NCI-H524 (cell line): ENCODE measurements at regions not wholly inside any gene's neighbourhood (a gene's known extent, or its start where the extent isn't known, plus 50 kb on each side); places are given as distances from the start of the nearest gene placed in this dataset.
"Not testable (repeated sequence)": the region's sequence is repeated elsewhere in the genome, so short reads cannot be mapped to it uniquely, and the experiment has no call there.

Experiments
- DNase-seq, 2 experiments: peaks; one replicate each; lab custom pipeline; 2025; lab: John Stamatoyannopoulos, UW

DNA sequence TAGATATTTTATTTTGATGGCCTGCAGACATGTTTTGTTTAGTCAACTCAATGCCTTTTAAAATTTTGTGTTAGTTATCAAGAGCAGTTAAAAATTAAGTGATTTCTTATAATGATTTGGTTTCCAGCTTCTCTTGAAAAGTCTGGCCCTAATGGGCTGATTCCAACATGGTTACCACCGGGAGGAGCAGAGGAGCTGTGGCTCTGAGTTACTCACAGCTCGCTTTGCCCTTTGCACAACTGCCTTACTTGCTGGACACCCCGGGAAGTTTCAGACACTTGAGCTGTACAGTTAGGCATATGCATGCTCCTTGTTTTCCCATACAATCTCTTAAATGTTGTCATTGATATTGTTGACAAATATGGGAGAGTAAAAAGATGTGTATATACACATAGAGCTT lies 173.1 kb upstream of the MMS22L start:
- DNase-seq, result peak in 1 of 2 experiments; percentile 5

DNA sequence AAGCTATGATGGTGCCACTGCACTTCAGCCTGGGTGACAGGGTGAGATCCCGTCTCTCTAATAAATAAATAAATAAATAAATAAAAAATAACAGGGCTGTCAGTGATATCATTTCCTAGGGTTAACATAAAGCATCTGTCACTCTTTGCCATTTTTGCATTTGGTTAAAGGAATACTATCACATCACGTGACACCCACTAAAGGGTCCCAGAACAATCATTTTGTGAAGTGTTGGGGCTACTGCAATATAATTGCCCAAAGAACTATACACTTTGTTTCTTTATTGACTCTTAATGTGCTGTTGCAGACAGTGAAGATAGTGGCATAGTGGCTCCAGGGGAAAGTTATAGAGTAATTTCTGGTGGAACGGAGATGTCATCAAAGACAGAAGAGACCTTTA lies 176.5 kb upstream of the MMS22L start:
- DNase-seq, result no peak

DNA sequence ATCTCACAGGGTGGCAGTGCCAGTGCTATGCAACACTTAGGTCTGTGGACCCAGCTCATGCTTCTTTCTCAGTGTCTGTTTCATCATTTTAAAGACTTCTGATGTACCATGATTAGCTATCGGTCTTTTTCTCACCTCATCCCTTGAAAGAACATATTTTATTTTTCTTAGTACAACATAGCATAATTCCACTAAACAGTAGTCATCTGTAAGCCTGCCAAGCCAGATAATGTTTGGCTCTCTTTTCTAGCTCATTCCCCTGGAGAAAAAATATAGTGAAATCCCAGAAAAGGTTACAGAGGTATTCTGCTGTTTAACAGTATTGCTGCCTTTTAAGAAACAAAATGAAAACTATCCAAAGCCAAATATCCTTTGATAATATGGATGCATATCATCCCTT lies 177.0 kb upstream of the MMS22L start:
- DNase-seq, result no peak

DNA sequence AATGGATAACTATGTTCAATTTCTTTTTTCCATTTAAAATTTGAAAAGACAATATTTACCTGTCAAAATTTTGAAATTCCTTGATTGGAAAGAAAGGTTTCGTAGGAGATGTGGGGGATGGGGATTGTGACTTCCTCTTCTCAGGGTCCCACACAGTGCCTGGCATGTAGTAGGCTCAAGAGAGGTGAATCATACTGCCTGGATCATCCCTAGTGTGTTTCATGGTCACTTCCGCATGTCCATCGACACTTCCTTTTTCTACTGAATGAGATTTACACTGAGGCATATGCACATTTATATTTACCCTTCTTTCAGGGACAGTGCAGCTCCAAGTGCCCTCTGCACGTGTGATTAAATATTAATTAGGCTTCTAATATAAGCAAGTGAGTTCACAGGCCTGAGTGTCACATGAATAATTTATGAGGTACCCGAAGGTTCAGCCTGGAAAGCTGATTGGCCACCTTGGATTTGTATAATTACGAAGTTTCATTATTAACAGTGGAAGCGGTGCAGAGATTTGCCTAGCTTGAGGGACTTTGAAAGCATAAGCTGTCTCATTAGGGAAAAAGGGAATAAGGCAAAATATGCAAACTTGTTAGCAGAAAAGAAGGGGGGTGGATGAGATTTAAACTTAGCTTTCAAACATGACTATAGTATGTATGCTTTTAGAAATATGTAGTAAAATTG lies 177.5 kb upstream of the MMS22L start:
- peak in 1 of 2 experiments; percentile 34 for DNase-seq

DNA sequence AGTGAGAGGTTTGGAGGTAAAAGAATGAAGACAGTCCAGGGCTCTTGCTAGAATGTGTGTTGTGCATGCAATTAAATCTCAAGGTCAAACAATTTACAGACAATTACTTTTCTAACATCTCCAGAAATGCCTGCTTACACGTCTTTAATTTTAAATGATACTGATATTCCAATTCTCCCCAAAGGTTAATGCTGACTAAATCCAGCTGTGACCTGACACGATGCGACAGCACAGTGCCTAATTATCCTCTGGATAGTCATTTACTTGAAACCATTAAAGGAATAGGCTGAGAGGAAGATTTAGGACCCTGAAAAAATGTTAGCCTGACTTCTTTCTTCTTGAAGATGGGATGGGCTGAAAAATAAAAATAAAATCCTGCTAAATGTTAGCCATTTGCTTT lies 178.2 kb upstream of the MMS22L start:
- DNase-seq, result no peak

DNA sequence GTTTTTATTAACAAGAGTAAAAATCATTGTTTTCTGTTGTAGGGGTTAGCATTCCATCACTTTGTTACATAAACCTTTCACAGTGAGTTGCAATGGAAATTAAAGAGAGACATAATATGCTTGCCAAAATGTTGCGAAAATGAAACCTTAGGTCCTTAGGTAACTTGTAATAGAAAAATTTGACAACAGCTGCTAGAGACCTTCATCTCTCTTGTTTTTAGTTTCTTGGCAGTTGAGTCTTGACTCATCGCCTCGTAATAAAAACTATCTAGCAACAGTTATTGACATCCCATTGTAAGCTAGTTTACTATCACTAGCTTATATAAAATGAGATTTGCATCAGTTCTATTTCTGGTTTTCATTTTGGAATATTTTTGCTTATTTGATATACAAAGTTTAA lies 179.0 kb upstream of the MMS22L start:
- no peak for DNase-seq

DNA sequence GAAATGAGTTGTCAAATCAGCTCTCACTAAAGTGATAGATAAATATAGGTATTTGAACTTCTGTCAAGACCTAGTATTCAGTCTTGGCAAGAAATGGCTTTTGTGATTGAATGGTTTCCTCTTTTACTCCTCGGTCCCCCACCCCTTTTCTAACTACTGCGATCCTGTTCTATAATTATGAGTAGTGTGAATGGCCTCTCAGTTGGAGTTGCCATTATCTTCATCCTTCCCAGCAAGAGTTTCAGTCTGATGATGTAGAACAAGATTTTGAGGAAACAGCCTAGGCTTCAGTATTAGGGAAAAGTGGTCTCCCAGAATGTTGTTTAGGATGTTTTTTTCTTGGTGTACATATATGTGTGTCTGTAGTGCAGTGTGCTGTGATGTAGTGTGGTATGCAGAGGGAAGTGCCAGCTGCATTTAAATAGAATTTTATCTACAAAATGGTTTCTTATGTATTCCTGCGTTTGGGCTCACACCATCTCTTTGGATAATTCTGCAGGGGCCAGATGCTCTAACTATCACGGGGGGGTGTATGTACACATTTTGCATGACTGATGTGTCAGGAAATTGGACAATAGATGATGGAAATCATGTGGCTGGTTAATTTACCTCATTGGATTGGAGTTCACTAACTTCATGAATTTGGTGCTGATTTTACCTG lies 180.1 kb upstream of the MMS22L start:
- DNase-seq, result no peak

DNA sequence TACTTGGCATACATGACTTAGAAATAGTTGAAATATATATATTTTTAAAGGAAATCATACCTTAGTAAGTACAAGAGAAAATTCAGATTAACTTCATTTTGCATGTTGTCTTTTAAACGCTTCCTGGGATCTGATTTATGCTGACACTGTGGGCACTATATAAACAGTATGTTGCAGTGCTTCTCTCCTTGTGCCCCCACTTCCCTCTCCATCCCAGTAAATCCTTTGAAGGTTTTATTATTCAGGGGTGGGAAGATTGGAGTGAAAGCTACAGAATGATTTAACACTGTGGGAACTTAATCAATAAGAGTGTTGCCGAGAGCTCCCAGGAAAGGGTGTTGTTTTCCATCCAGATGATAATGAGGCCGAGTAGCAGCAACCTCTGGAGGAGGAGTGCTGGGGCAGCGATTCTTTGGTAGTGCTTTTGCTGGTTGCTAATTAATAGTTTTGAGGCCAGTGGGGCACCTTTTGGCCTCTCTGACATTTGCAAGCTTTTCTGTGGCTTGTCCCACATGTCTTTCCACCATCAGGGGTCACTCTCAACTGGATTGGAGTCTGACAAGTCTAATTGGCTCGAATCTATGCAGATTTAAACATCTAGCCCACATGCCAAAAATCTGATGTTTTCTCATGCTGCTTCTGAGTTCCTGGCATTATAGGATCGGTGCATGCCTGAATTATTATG lies 183.0 kb upstream of the MMS22L start:
- DNase-seq, result no peak

DNA sequence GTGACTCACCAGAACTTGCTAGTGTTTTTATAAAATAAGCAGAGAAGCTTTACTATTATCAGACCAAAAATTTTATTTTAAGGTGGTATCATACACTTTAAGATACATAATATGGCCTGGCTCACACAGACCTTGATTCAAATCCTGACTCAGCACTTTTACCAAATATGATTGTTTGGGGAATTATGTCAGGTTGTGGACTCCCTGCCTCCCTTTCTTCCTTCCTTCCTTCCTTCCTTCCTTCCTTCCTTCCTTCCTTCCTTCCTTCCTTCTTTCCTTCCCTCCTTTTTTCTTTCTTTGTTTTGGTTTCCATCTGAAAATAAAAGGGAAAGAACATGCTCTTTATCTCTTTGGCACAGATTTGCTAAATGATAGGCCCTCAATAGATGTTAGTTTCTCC lies 186.0 kb upstream of the MMS22L start:
- no peak for DNase-seq

DNA sequence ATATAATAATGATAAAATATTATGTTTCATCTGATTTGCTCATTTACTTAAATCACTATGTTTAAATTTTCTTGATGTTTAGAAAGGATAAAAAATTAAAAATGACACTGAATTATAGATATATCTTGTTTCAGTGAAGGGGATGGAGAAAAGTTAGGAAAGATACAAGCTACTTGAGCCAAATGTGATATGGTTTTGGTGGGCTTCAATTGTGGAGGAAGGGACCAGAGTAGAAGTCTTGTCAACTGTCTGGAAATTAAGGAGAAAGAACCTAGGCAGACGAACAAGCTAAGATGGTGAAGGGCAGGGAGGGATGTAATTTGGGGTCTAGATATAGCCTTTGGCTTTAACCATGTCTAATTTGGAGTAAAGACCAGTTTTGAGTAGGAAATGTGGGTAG lies 186.4 kb upstream of the MMS22L start:
- DNase-seq, result no peak

DNA sequence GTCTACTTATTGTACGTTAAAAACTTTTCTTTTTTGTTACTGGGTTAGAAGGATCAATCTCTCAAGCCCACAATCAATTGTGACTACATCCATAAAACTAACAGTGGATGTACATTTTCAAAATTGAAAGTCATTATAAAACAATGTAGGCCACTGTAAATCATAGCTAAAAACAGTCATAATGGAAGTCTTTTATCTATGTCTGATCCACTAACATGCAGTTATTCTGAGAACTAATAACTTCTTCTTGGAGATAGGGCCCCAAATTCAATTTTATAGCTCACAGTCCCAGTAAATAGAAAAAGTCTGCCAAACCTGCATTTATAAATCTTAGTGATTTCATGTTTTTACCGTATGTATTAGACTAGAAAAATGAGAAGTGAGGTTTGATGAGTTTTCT lies 187.3 kb upstream of the MMS22L start:
- no peak for DNase-seq

DNA sequence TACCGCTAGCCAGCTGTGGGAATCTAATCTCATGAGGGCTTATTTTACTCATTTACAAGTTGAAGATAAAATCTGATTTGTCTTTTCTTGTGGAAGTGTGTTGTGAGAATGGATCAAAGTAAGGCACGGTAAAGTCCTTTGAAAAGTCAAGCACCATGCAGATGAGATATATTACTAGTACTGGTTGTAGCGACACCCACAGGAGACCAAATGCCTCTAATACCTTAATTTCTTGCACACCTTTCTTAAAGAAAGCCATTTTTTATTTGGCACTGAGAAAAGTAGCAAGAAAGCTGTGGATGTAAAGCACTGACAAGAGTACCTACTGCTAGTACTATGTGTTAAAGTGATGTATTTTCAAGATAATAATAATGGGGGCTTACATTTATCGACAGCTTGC lies 191.0 kb upstream of the MMS22L start:
- no peak for DNase-seq

DNA sequence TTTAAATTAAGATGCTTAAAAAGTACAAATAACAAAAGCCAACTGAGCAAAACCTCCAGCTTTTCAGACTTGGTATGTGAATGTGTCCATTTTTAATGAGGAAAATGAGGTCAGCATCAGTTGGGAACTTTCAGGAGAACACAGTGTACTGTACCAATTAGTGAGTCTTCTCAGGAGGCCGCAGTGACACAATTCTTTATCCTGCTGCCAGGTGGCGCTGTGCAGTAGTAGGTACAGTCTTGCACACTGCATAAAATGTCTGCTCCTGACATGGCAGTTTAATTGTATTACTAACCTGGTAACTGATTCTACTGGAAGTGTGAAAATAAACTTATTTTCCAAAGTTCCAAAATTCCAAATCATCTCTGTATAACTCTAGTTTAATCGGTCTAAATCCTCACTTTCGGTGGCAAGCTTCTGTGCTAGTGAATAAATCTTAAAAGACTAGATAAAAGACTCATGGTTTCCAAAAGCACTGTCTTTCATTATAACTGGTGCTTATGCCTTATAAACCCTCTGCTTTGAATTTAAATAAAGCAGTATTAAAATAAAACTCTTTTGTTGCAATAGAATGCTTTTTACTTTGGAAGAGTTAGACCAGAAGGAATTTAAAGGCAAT lies 214.8 kb upstream of the MMS22L start:
- DNase-seq, result peak; percentile 56 to 76

DNA sequence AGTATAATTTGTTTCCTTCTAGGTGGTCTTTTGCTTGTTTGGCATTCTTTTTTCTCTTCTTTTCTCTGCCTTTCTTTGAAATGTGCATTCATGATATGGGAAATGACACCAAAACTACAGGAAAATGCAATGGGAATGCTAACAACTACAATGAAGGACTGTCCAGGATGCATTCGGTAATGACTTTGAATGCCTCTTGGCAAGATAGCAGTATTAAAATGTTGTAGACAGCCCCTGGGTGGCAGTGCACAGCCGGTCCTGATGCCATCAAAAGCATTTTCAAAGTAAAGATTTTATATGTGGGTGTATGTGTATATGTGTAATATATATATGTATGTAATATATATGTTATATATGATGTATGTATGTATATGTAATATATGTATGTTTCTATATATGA lies 218.8 kb upstream of the MMS22L start:
- DNase-seq, result peak in 1 of 2 experiments; percentile 25

DNA sequence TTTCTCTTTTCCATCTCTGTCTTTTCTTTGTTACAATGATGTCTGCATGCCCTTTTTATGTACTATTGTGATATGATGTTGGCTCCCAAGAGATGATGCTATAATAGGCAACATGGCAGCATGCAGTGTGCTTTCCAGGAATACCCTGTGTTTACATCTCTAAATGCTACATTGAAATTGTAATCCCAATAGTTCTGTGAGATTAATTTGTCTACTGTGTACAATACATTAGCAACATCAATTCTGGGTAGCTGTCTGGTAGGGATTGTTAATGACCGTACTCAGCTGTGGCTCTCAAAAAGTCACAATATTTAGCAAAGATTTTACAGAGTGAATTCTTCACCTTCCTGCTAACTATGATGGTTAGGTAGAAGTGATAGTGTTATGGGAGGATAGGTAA lies 225.6 kb upstream of the MMS22L start:
- DNase-seq, result no peak

DNA sequence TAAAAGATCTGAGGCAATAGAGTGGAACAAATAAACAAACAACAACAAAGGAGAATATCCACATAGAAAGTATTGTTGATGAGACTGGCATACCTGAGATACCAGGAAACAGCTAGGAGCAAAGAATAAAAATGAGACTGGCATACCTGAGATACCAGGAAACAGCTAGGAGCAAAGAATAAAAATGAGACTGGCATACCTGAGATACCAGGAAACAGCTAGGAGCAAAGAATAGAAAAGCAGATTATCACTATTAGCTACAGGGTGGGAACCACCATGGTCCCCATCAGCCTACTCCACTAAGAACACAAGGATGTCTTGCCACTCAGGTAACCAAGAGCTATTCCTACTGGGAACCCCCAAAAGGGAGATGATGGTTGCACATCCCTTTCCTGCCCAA lies 230.2 kb upstream of the MMS22L start:
- not testable (repeated sequence) for DNase-seq

DNA sequence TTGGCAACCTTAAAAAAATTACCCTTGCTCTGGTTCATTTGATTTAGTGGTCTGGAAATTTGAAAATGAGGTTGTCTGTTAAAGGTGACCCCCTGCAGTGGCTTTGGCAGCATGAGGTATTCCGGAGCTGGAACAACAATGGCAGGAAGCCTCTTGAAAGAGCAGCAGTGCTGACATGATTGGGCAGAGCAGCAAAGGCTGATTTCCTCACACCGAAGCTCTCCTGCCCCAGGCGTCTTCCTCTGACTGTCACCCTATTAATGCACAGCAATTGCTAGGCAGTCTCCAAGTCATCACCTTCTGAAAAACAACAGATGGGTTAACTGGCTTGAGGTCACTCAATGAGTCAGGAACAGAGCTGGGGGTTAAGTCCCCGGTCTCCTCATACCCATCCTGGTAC lies 241.8 kb upstream of the MMS22L start:
- DNase-seq, result peak; percentile 3 to 48

DNA sequence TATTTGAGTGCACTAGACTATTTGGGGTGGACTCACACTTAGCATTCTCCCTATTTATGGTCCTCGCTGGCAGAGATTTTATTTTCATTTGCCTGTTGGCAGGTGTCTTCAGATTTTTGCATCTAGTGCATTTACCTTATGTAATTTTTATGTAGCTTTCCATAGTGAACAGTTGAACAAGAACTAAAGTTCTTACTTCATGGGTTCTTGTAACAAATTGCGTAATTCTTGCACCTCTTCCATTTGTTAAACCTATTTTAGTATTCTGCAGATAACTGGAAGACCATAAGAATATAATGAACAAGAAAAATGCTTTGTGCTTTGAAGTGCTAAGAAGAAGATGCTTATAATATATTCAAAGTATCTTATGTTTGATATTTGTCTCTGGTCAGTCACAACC lies 252.8 kb upstream of the MMS22L start:
- DNase-seq, result no peak

DNA sequence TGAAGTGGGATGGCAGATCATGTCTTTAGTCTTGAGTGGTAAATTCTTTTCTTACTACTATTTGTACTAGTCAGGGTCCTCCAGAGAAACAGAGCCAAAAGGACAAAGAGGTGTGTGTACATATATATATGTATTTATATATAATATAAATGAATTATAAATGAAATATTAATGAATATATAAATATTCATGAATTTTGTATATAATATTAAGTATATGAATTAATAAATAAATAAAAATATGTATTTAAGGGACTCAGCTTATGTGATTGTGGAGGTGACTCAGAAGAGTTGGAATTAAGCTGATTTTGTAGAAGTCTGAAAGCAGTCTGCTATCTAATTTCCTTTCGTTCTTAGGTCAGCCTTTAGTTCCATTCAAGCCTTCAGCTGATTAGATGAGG lies 265.3 kb upstream of the MMS22L start:
- no peak for DNase-seq

DNA sequence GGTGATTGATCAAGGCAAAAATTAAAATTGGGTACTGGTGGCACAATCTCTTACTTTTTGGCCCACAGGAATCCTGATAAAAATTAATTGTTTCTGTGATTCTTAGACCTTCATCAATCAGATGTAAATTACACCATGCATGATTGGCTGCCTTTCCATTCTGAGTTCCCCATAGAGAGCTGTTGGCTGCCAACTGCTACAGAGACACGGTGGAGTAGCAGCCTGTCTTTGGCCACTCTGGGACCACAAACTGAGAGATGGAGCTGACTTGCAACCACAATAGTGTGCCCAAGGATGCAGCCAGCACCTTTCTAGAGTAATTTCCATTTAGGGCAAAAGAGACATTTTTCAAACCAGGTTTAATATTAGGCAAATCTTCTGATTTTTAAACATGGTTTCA lies 274.3 kb upstream of the MMS22L start:
- DNase-seq, result no peak

DNA sequence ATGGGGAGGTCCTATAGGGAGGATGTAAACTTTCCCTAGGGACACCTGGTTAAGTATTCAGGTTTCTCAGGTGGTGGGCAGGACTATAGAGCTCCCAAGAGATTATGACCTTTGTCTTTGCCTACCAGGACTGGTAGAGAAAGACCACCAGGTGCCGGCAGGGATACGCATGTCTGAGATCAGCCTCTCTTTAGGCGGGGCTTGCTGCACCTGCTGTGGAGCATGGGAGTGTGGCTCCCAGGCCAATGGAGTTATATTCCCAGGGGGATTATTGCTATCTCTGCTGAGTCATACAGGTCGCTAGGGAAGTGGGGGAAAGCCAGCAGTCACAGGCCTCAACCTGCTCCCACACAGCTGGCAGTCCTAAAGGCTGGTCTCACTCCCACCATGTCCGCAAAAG lies 280.5 kb upstream of the MMS22L start:
- no peak for DNase-seq

DNA sequence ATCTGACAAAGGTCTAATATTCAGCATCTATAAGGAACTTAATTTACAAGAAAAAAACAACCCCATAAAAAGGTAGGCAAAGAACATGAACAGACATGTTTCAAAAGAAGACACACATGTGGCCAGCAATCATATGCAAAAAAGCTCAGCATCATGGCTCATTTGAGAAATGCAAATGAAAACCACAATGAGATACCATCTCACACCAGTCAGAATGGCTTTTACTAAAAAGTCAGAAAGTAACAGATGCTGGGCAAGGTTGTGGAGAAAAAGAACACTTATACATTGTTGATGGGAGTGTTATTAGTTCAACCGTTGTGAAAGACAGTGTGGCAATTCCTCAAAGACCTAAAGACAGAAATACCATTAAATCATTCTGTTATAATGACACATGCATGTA lies 289.9 kb upstream of the MMS22L start:
- DNase-seq, result no peak

DNA sequence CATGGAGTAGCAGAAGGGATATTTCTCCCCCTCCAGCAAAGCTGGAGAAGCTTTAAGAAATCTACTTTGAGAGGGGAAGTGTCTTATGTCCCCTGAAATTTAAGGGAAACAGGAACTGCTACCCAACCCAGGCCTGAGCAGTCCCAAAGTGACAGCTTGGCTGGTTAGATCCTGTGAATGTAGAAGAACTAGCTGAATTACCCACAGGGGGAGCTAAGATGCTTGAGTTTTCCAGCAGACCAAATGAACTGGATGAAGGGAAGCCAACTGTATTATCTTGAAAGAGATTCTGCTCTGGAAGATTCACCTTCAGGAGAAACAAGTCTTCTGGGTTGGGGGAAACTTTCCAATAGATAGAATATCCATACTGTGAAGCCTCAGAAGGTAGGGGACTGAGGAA lies 303.3 kb upstream of the MMS22L start:
- DNase-seq, result peak; percentile 16 to 47
